ENCODE measurements at regions not wholly inside any gene's neighbourhood (a gene's known extent, or its start where the extent isn't known, plus 50 kb on each side); places are given as distances from the start of the nearest gene placed in this dataset.
"Not testable (repeated sequence)": the region's sequence is repeated elsewhere in the genome, so short reads cannot be mapped to it uniquely, and the experiment has no call there.

DNA sequence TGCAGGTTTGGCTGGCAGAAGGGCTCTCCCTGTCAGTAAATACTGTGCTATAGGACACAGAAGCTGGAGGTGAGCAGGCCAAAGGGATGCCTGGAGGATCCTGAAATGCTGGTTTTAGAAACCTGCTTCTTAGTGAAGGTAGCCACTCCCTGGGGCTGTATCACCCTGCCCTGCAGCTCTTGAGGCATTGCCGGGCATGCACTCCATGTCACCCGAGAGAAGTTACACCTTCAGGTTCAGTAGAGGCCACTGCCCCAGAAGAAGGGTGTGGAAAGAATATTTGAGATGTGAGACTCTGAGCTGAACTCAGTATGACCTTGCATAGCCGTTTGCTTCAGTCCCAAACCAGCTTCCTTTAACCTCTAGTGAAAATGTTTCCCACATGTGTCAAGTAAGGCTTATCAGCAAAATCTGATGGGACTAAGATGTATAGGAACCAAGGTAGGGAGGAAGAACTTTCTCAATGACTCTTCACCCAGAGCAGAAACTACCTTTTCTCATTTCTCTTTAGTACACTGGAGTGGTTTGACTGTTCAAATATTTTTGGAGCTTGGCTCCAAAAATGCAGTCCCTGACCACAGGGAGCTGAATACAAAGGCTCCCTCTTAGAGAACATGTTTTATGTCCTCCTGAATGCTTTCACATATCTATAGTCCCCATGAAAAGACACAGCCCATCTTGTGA, 164.5 kb upstream of the DYRK2 start:
- Histone ChIP-seq H2AFZ (ENCODE audit: low read length) (no peak overlapping the region), H3K4me3 (ENCODE audit: low read depth, low read length, poor library complexity, severe bottlenecking) (no peak overlapping the region), H3K4me2 (ENCODE audit: low read length) (no peak overlapping the region), H3K27ac (ENCODE audit: low read depth, low read length, poor library complexity, severe bottlenecking) (no peak overlapping the region), H3K9me2 (ENCODE audit: low read depth, low read length) (no peaks in the 10 kb centered on the region), H3K9ac (ENCODE audit: low read length) (no peak overlapping the region), H3K79me2 (ENCODE audit: insufficient read depth, low read length) (no peaks in the 10 kb centered on the region), H3K9me3 (ENCODE audit: low read length) (0 out of 2 replicates have a peak, but pooled peaks cover 5% of the 10 kb centered on the region), H3F3A (ENCODE audit: insufficient read depth, low read length) (no peaks in the 10 kb centered on the region), H3K4me1 (ENCODE audit: insufficient read depth, low read length, severe bottlenecking) (peaks cover 3% of the 10 kb centered on the region), H4K20me1 (ENCODE audit: insufficient read depth, low read length) (no peaks in the 10 kb centered on the region), H3K36me3 (ENCODE audit: insufficient read depth, low read length) (no peaks in the 10 kb centered on the region), H3K27me3 (ENCODE audit: insufficient read depth, low read length) (no peaks in the 10 kb centered on the region; the same call in 1 of the 2 replicates)
- no peak for TF ChIP-seq EZH2 (IDR thresholded peaks at IDR 0.05; ENCODE audit: borderline replicate concordance, low read length)

DNA sequence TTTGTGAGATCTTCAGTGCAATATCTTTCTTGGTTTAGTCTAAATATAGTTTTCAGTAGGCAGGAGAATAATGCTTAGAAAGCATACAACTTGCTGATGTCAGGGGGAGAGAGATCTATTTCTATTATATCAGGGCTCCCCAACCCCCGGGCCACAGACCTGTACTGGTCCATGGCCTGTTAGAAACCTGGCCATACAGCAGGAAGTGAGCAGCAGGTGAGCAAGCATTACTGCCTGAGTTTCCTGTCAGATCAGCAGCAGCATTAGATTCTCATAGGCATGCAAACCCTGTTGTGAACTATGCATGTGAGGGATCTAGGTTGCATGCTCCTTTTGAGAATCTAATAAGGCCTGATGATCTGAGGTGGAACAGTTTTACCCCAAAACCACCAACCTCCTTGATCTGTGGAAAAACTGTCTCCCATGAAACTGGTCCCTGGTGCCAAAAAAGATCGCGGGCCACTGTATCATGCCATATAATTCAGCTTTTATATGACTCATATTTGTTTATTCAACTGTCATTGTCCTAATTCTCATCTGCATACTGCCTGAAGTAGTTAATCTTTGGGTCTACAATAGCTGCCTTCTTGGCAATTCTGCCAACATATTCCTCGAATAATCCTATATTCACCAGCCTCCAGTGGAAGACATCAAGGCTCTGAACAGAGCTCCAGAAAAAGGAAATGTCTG, 163.6 kb upstream of the DYRK2 start:
- H3K9ac ChIP-seq (ENCODE audit: low read length) = no peak overlapping the region
- H3K4me1 ChIP-seq (ENCODE audit: insufficient read depth, low read length, severe bottlenecking) = peaks cover 3% of the 10 kb centered on the region
- no peaks in the 10 kb centered on the region for H3K79me2 ChIP-seq (ENCODE audit: insufficient read depth, low read length)
- H3K9me2 ChIP-seq (ENCODE audit: low read depth, low read length) = no peaks in the 10 kb centered on the region
- H3K9me3 ChIP-seq (ENCODE audit: low read length) = 0 out of 2 replicates have a peak, but pooled peaks cover 5% of the 10 kb centered on the region
- no peak overlapping the region for H3K4me3 ChIP-seq (ENCODE audit: low read depth, low read length, poor library complexity, severe bottlenecking)
- TF ChIP-seq, protein P1, sequence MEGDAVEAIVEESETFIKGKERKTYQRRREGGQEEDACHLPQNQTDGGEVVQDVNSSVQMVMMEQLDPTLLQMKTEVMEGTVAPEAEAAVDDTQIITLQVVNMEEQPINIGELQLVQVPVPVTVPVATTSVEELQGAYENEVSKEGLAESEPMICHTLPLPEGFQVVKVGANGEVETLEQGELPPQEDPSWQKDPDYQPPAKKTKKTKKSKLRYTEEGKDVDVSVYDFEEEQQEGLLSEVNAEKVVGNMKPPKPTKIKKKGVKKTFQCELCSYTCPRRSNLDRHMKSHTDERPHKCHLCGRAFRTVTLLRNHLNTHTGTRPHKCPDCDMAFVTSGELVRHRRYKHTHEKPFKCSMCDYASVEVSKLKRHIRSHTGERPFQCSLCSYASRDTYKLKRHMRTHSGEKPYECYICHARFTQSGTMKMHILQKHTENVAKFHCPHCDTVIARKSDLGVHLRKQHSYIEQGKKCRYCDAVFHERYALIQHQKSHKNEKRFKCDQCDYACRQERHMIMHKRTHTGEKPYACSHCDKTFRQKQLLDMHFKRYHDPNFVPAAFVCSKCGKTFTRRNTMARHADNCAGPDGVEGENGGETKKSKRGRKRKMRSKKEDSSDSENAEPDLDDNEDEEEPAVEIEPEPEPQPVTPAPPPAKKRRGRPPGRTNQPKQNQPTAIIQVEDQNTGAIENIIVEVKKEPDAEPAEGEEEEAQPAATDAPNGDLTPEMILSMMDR (IDR thresholded peaks at IDR 0.05; ENCODE audit: low read length) = no peak
- no peak for TF ChIP-seq EZH2 (IDR thresholded peaks at IDR 0.05; ENCODE audit: borderline replicate concordance, low read length)
- H3K36me3 ChIP-seq (ENCODE audit: insufficient read depth, low read length) = no peaks in the 10 kb centered on the region
- no peaks in the 10 kb centered on the region for H4K20me1 ChIP-seq (ENCODE audit: insufficient read depth, low read length)
- no peak overlapping the region for H2AFZ ChIP-seq (ENCODE audit: low read length)
- H3F3A ChIP-seq (ENCODE audit: insufficient read depth, low read length) = no peaks in the 10 kb centered on the region
- H3K4me2 ChIP-seq (ENCODE audit: low read length) = no peak overlapping the region
- no peak overlapping the region for H3K27ac ChIP-seq (ENCODE audit: low read depth, low read length, poor library complexity, severe bottlenecking)
- H3K27me3 ChIP-seq (ENCODE audit: insufficient read depth, low read length) = no peaks in the 10 kb centered on the region; the same call in 1 of the 2 replicates

DNA sequence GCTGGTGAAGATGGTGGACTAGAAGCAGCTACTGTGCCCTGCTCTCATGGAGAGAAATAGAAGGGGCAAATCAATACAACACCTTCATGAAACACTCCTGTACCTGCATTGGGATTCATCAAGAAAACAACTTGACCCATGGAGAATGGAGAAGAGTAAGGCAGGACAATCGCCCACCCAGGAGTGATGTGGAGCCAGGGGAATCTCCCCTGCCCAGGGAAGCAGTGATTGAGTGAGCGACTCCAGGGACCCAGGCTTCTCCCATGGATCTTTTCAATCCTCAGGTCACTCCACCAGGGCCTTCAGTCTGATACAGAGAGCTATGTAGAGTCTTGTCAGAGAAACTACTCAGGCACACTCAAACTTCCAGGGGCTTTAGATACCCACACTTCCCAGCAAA, 161.9 kb upstream of the DYRK2 start:
- H3K9me3 ChIP-seq (ENCODE audit: low read length) = 0 out of 2 replicates have a peak, but pooled peaks cover 5% of the 10 kb centered on the region
- TF ChIP-seq EZH2 (IDR thresholded peaks at IDR 0.05; ENCODE audit: borderline replicate concordance, low read length) = no peak
- TF ChIP-seq, protein P1 (IDR thresholded peaks at IDR 0.05; ENCODE audit: low read length) = no peak

DNA sequence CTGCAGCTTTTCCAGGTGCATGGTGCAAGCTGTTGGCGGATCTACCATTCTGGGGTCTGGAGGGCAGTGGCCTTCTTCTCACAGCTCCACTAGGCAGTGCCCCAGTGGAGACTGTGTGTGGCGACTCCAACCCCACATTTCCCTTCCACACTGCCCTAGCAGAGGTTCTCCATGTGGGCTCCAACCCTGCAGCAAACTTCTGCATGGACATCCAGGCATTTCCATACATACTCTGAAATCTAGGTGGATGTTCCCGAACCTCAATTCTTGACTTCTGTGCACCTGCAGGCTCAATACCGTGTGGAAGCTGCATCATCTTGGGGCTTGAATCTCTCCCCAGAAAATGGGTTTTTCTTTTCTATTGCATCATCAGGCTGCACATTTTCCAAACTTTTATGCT, 160.2 kb upstream of the DYRK2 start:
- not testable (repeated sequence) for H2AFZ ChIP-seq (ENCODE audit: low read length); H3K79me2 ChIP-seq (ENCODE audit: insufficient read depth, low read length); H3K4me1 ChIP-seq (ENCODE audit: insufficient read depth, low read length, severe bottlenecking); H3K9me3 ChIP-seq (ENCODE audit: low read length); H3K4me3 ChIP-seq (ENCODE audit: low read depth, low read length, poor library complexity, severe bottlenecking); H4K20me1 ChIP-seq (ENCODE audit: insufficient read depth, low read length); H3F3A ChIP-seq (ENCODE audit: insufficient read depth, low read length); H3K27me3 ChIP-seq (ENCODE audit: insufficient read depth, low read length); H3K9me2 ChIP-seq (ENCODE audit: low read depth, low read length); H3K27ac ChIP-seq (ENCODE audit: low read depth, low read length, poor library complexity, severe bottlenecking); H3K4me2 ChIP-seq (ENCODE audit: low read length); H3K36me3 ChIP-seq (ENCODE audit: insufficient read depth, low read length); H3K9ac ChIP-seq (ENCODE audit: low read length)

More for the DNA sequence above, 161.9 kb upstream of the DYRK2 start:
- no peak overlapping the region for H3K4me2 ChIP-seq (ENCODE audit: low read length)
- no peaks in the 10 kb centered on the region for H3K27me3 ChIP-seq (ENCODE audit: insufficient read depth, low read length)
- no peak overlapping the region for H3K4me3 ChIP-seq (ENCODE audit: low read depth, low read length, poor library complexity, severe bottlenecking)
- H2AFZ ChIP-seq (ENCODE audit: low read length) = no peak overlapping the region
- H3K9ac ChIP-seq (ENCODE audit: low read length) = no peak overlapping the region
- H3K9me2 ChIP-seq (ENCODE audit: low read depth, low read length) = no peaks in the 10 kb centered on the region
- no peak overlapping the region for H3K27ac ChIP-seq (ENCODE audit: low read depth, low read length, poor library complexity, severe bottlenecking)
- no peaks in the 10 kb centered on the region for H3K79me2 ChIP-seq (ENCODE audit: insufficient read depth, low read length)
- no peaks in the 10 kb centered on the region for H4K20me1 ChIP-seq (ENCODE audit: insufficient read depth, low read length)
- no peaks in the 10 kb centered on the region for H3K36me3 ChIP-seq (ENCODE audit: insufficient read depth, low read length)
- H3F3A ChIP-seq (ENCODE audit: insufficient read depth, low read length) = no peaks in the 10 kb centered on the region
- peaks cover 3% of the 10 kb centered on the region for H3K4me1 ChIP-seq (ENCODE audit: insufficient read depth, low read length, severe bottlenecking)
